GM12891 (cell line): ENCODE measurements at regions not wholly inside any gene's neighbourhood (a gene's known extent, or its start where the extent isn't known, plus 50 kb on each side); places are given as distances from the start of the nearest gene placed in this dataset.

Source experiments
- DNase-seq: peaks from one replicate; pipeline ENCODE4 v3.0.0; 2011; ENCODE audit warnings: low spot score; ENCODE audit not compliant: insufficient read length
- FAIRE-seq: peaks from 2 replicates; lab custom pipeline; 2011; peaks lifted over from hg19 to GRCh38; lab: Jason Lieb, UNC
- PAX5 ChIP-seq: IDR thresholded peaks from 2 replicates; pipeline ENCODE4 v1.6.1; 2011; ENCODE audit warnings: low read length, moderate library complexity, mild to moderate bottlenecking; ENCODE audit not compliant: insufficient read depth, severe bottlenecking
- POLR2A ChIP-seq: IDR thresholded peaks from 2 replicates; pipeline ENCODE4 v1.6.1; 2011; ENCODE audit warnings: low read depth, low read length, control low read depth
- POLR2AphosphoS5 ChIP-seq: IDR thresholded peaks from 2 replicates; pipeline ENCODE4 v1.6.1; 2011; ENCODE audit warnings: low read depth, low read length, control low read depth
- POU2F2 ChIP-seq: IDR thresholded peaks from 2 replicates; pipeline ENCODE4 v1.6.1; 2011; ENCODE audit warnings: low read depth, mild to moderate bottlenecking, control low read depth, low read length, moderate library complexity
- SPI1 ChIP-seq: IDR thresholded peaks from 2 replicates; pipeline ENCODE4 v1.6.1; 2011; ENCODE audit warnings: low read depth, low read length, control low read depth
- TAF1 ChIP-seq: IDR thresholded peaks from 2 replicates; pipeline ENCODE4 v1.6.1; 2011; ENCODE audit warnings: low read depth, low read length, control low read depth

GRCh38 chr6:84514089-84514971, 250.1 kb downstream of the TBX18 start:
- TF ChIP-seq PAX5 (no peak), POU2F2 (no peak), SPI1 (no peak), TAF1 (no peak)
- FAIRE-seq = no peak
- DNase-seq = no peak

DNA sequence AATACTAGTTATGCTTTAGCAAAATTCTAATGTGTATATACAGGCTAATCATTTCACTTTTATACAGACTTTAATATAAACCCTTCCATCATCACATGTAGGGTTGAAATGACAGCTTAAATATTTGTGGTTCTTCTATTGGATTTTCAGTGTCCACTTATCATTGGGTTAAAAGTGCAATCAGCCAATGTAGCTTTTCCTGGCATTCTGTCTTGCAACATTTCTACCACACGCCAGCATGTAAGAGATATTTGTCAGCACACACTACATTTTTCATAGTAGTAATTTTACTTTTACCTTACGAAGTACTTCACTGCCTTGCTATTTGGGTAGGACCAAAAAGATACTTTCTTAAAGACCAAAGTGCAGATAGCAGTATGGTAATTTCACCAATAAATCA, 252.0 kb downstream of the TBX18 start:
- DNase-seq = no peak
- no peak for FAIRE-seq
- TF ChIP-seq POLR2AphosphoS5 = no peak
- TF ChIP-seq SPI1 = no peak
- TF ChIP-seq TAF1 = no peak
- no peak for TF ChIP-seq POLR2A
- no peak for TF ChIP-seq POU2F2
- no peak for TF ChIP-seq PAX5

GRCh38 chr6:84511929-84512328, 252.5 kb downstream of the TBX18 start:
- TF ChIP-seq POU2F2 (no peak), SPI1 (no peak), POLR2A (no peak), POLR2AphosphoS5 (no peak), TAF1 (no peak)
- DNase-seq (no peak), FAIRE-seq (no peak)

DNA sequence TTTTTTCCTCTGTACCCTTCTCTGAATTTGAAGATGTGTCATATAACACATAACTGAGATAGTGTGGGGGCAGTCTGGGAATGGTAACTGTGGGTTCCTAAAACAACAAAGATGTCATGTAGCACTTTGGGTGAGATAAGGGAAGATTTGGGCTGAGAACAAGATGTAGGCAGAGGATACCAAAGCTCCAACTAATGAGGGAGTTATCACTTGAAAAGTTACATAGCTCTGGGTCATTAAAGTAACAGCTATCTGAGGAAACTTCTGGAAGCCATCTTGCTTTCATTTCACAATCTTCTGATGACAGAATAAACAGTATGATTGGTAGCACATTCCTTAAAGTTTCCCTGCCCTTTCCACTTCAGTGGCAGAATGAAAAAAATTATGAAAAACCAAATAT, 255.4 kb downstream of the TBX18 start:
- FAIRE-seq (no peak), DNase-seq (no peak)
- TF ChIP-seq POLR2AphosphoS5 (no peak), TAF1 (no peak), POLR2A (no peak), PAX5 (no peak), POU2F2 (no peak)

DNA sequence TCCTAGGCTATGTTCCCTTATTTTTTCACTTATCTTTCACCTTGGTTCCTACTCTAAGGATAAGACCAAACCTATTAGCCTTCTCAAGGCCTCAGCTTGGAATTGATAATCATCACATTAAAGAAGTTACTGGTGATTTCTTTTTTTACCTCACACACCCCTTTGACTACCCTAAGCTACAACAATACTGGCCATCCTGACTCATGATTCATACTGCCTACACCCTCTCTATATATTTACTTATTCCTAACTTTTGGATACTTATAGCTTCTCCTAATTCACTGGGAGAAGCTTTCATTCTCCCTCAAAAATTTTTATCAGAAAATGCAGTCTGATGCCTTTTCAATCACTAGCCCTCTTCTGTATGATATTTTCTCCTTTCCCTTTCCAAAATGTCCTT, 256.1 kb downstream of the TBX18 start:
- TF ChIP-seq PAX5 (no peak), TAF1 (no peak), POU2F2 (no peak), SPI1 (no peak), POLR2A (no peak), POLR2AphosphoS5 (no peak)
- no peak for DNase-seq
- no peak for FAIRE-seq

- no peak for FAIRE-seq
- no peak for TF ChIP-seq SPI1
- TF ChIP-seq POU2F2 = no peak
- no peak for TF ChIP-seq POLR2AphosphoS5
- no peak for TF ChIP-seq PAX5
- TF ChIP-seq POLR2A = no peak
- TF ChIP-seq TAF1 = no peak
Measured at GRCh38 chr6:84504025-84504424, 260.4 kb downstream of the TBX18 start.

DNA sequence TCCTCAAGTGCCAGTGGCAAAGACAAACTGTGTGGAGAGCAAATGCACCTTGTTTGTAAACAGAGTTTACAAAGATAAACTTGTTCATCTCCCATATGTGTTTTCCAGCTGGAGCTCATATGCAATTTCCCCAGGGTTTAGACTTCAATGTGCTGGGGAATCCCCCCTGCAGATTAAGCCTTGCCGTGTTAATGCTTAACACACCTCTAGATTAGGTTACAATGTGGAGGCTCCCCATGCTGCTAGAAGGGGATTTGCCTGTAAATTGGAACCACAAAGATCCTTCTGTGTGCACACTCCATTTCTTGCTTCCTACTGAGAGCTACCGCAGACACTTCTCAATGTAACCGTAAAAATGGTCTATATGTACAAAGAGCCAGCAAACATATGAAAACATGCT, 263.1 kb downstream of the TBX18 start:
- FAIRE-seq = no peak
- no peak for TF ChIP-seq TAF1
- no peak for TF ChIP-seq SPI1
- DNase-seq = no peak

More at GRCh38 chr6:84504025-84504424, 260.4 kb downstream of the TBX18 start:
- no peak for DNase-seq

DNA sequence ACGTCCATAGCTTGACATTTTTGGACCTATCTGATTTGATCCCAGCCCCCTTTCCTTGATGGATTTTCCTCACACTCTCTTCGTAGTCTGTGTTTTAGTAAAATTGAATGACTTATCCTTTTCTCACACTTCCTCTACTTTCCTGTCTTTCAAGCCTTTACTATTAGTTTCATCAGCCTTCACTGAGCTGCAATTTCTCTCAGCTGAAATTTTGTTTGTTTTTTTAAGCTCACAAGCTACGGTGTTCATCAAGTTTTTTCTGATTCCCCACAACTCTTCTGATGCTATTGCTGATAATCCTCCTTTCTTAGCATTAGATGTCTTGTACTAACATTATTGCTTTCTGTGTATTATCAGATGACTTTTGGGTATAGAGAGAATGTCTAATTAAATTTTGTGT, 263.7 kb downstream of the TBX18 start:
- no peak for DNase-seq
- FAIRE-seq = no peak
- TF ChIP-seq TAF1 (no peak), POLR2A (no peak), PAX5 (no peak), POU2F2 (no peak), SPI1 (no peak), POLR2AphosphoS5 (no peak)

GRCh38 chr6:84498905-84499304, 265.5 kb downstream of the TBX18 start:
- DNase-seq (no peak), FAIRE-seq (no peak)
- no peak for TF ChIP-seq POU2F2
- no peak for TF ChIP-seq POLR2AphosphoS5

- no peak for FAIRE-seq
- no peak for DNase-seq
- TF ChIP-seq POLR2A = no peak
- TF ChIP-seq POLR2AphosphoS5 = no peak
- TF ChIP-seq TAF1 = no peak
- no peak for TF ChIP-seq PAX5
- TF ChIP-seq POU2F2 = no peak
- no peak for TF ChIP-seq SPI1
Measured at GRCh38 chr6:84492241-84493165, 265.1 kb upstream of the CEP162 start.
